ENCODE measurements at regions not wholly inside any gene's neighbourhood (a gene's known extent, or its start where the extent isn't known, plus 50 kb on each side); places are given as distances from the start of the nearest gene placed in this dataset.

DNA sequence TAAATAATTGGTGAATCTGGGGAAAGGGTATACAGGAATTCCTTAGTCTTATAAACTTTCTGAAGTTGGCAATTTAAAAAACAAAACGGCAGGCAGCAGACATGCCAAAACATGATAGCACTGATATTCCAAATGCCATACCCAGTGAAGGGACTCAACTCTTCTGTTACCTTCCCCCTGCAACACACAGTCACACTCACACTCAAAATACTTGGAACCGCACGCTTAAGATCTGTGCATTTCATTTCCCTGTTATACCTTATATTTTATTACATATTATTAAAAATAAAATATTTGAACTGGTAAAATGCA is 123.4 kb downstream of the ZFP36L2 start:
- TF ChIP-seq, protein P1, sequence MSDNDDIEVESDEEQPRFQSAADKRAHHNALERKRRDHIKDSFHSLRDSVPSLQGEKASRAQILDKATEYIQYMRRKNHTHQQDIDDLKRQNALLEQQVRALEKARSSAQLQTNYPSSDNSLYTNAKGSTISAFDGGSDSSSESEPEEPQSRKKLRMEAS (IDR thresholded peaks at IDR 0.05; ENCODE audit: low read depth, low read length), result no peak
- TF ChIP-seq, protein P2, sequence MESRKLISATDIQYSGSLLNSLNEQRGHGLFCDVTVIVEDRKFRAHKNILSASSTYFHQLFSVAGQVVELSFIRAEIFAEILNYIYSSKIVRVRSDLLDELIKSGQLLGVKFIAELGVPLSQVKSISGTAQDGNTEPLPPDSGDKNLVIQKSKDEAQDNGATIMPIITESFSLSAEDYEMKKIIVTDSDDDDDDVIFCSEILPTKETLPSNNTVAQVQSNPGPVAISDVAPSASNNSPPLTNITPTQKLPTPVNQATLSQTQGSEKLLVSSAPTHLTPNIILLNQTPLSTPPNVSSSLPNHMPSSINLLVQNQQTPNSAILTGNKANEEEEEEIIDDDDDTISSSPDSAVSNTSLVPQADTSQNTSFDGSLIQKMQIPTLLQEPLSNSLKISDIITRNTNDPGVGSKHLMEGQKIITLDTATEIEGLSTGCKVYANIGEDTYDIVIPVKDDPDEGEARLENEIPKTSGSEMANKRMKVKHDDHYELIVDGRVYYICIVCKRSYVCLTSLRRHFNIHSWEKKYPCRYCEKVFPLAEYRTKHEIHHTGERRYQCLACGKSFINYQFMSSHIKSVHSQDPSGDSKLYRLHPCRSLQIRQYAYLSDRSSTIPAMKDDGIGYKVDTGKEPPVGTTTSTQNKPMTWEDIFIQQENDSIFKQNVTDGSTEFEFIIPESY (IDR thresholded peaks at IDR 0.05), result no peak
- TF ChIP-seq KDM1A (IDR thresholded peaks at IDR 0.05; ENCODE audit: borderline replicate concordance), result no peak
- TF ChIP-seq, protein P3, sequence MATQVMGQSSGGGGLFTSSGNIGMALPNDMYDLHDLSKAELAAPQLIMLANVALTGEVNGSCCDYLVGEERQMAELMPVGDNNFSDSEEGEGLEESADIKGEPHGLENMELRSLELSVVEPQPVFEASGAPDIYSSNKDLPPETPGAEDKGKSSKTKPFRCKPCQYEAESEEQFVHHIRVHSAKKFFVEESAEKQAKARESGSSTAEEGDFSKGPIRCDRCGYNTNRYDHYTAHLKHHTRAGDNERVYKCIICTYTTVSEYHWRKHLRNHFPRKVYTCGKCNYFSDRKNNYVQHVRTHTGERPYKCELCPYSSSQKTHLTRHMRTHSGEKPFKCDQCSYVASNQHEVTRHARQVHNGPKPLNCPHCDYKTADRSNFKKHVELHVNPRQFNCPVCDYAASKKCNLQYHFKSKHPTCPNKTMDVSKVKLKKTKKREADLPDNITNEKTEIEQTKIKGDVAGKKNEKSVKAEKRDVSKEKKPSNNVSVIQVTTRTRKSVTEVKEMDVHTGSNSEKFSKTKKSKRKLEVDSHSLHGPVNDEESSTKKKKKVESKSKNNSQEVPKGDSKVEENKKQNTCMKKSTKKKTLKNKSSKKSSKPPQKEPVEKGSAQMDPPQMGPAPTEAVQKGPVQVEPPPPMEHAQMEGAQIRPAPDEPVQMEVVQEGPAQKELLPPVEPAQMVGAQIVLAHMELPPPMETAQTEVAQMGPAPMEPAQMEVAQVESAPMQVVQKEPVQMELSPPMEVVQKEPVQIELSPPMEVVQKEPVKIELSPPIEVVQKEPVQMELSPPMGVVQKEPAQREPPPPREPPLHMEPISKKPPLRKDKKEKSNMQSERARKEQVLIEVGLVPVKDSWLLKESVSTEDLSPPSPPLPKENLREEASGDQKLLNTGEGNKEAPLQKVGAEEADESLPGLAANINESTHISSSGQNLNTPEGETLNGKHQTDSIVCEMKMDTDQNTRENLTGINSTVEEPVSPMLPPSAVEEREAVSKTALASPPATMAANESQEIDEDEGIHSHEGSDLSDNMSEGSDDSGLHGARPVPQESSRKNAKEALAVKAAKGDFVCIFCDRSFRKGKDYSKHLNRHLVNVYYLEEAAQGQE (IDR thresholded peaks at IDR 0.05; ENCODE audit: low read depth, low read length), result no peak
